CD14-positive monocyte (primary cell): ENCODE measurements at regions not wholly inside any gene's neighbourhood (a gene's known extent, or its start where the extent isn't known, plus 50 kb on each side); places are given as distances from the start of the nearest gene placed in this dataset.

Source experiments
- DNase-seq, 3 donors: peaks; one replicate each; pipeline ENCODE4 v3.0.0-alpha.2; 2011 to 2022
- H2AFZ ChIP-seq: 2 replicates; pipeline ENCODE4 v1.6.0; 2012; ENCODE audit warnings: mild to moderate bottlenecking, low read depth, low read length, inconsistent platforms; ENCODE audit not compliant: insufficient read depth, poor library complexity, severe bottlenecking
- H3K27ac ChIP-seq, 2 donors: 1 replicate in 1 of 2; 2 replicates in 1 of 2; pipeline ENCODE4 v1.5.1; 2012 to 2013; ENCODE audit warnings: low read length in 2 of 2, control low read depth in 1 of 2, inconsistent platforms in 1 of 2, low read depth in 1 of 2, mild to moderate bottlenecking in 1 of 2
- H3K27me3 ChIP-seq, 2 donors: one replicate each; pipeline versions ENCODE4 v1.6.0 to v1.6.1; 2011 to 2013; ENCODE audit warnings: low read length in 2 of 2; ENCODE audit not compliant: control insufficient read depth in 2 of 2, insufficient read depth in 2 of 2
- H3K36me3 ChIP-seq, 2 donors: replicated peaks in 1 of 2; 1 replicate in 1 of 2; 2 replicates in 1 of 2; pipeline versions ENCODE4 v1.5.1 to v1.6.1; 2012 to 2013; ENCODE audit warnings: low read length in 2 of 2, control low read depth in 1 of 2, inconsistent platforms in 1 of 2, mild to moderate bottlenecking in 1 of 2; ENCODE audit not compliant: insufficient read depth in 2 of 2, control insufficient read depth in 1 of 2
- H3K4me1 ChIP-seq, 2 donors: 1 replicate in 1 of 2; 2 replicates in 1 of 2; pipeline versions ENCODE4 v1.5.1 to v1.6.1; 2012 to 2013; ENCODE audit warnings: low read length in 2 of 2, control low read depth in 1 of 2, inconsistent platforms in 1 of 2, mild to moderate bottlenecking in 1 of 2, moderate library complexity in 1 of 2; ENCODE audit not compliant: insufficient read depth in 2 of 2, control insufficient read depth in 1 of 2
- H3K4me2 ChIP-seq: replicated peaks from 2 replicates; pipeline ENCODE3; 2012; ENCODE audit warnings: low read length, moderate library complexity, mild to moderate bottlenecking; ENCODE audit not compliant: poor library complexity, severe bottlenecking; ENCODE audit errors: extremely low read depth
- H3K4me3 ChIP-seq, 3 experiments: fragments of 200-600 bp in 1 of 3; sonication (generic) in 1 of 3; replicated peaks in 1 of 3; 1 replicate in 2 of 3; 2 replicates in 1 of 3; pipeline ENCODE4 v1.5.1; 2011 to 2013; ENCODE audit warnings: low read length in 3 of 3, mild to moderate bottlenecking in 3 of 3, control low read depth in 2 of 3, low read depth in 2 of 3, inconsistent platforms in 1 of 3, moderate library complexity in 1 of 3
- H3K79me2 ChIP-seq: 2 replicates; pipeline ENCODE4 v1.6.0; 2012; ENCODE audit warnings: mild to moderate bottlenecking, control low read depth, inconsistent platforms, low read length, moderate library complexity; ENCODE audit not compliant: insufficient read depth
- H3K9ac ChIP-seq: 2 replicates; pipeline ENCODE4 v1.6.0; 2017; ENCODE audit warnings: low read length, mild to moderate bottlenecking; ENCODE audit not compliant: insufficient read depth, poor library complexity, severe bottlenecking
- H3K9me3 ChIP-seq, 2 donors: replicated peaks in 1 of 2; 1 replicate in 1 of 2; 2 replicates in 1 of 2; pipeline versions ENCODE4 v1.5.1 to v1.6.1; 2012 to 2013; ENCODE audit warnings: low read length in 2 of 2, control low read depth in 1 of 2; ENCODE audit not compliant: control insufficient read depth in 1 of 2, insufficient read depth in 1 of 2
- H4K20me1 ChIP-seq: 2 replicates; pipeline ENCODE4 v1.6.0; 2012; ENCODE audit warnings: mild to moderate bottlenecking, low read length, control low read depth, moderate library complexity; ENCODE audit not compliant: insufficient read depth
- H3K27ac Mint-ChIP-seq, 7 donors: one replicate each; pipeline ENCODE4 v1.8.0; 2020; ENCODE audit warnings: mild to moderate bottlenecking in 7 of 7, mixed read lengths in 7 of 7, moderate library complexity in 6 of 7, inconsistent platforms in 2 of 7
- H3K27me3 Mint-ChIP-seq, 3 donors: one replicate each; pipeline ENCODE4 v1.8.0; 2021 to 2022; ENCODE audit warnings: low read depth in 3 of 3, mild to moderate bottlenecking in 3 of 3, mixed read lengths in 3 of 3, moderate library complexity in 3 of 3, inconsistent platforms in 1 of 3
- H3K36me3 Mint-ChIP-seq, 2 donors: one replicate each; pipeline ENCODE4 v1.8.0; 2020; ENCODE audit warnings: mixed read lengths in 2 of 2, inconsistent platforms in 1 of 2, mild to moderate bottlenecking in 1 of 2
- H3K4me1 Mint-ChIP-seq: one replicate; pipeline ENCODE4 v1.8.0; 2020; ENCODE audit warnings: mild to moderate bottlenecking, mixed read lengths
- H3K4me3 Mint-ChIP-seq, 2 donors: one replicate each; pipeline ENCODE4 v1.8.0; 2020; ENCODE audit warnings: mild to moderate bottlenecking in 2 of 2, mixed read lengths in 2 of 2, moderate library complexity in 1 of 2
- H3K9me3 Mint-ChIP-seq, 7 donors: one replicate each; pipeline ENCODE4 v1.8.0; 2020 to 2022; ENCODE audit warnings: mixed read lengths in 7 of 7, mild to moderate bottlenecking in 6 of 7, moderate library complexity in 6 of 7, inconsistent platforms in 2 of 7
- CTCF ChIP-seq: fragments of 200-600 bp; IDR thresholded peaks from one replicate; pipeline ENCODE4 v1.8.0; 2022; ENCODE audit warnings: antibody characterized with exemption, mild to moderate bottlenecking
- WGBS: methylation state at CpG from one replicate; pipeline ENCODE4 v1.1.5; 2013; ENCODE audit warnings: missing lambda C conversion rate; ENCODE audit not compliant: insufficient coverage; 5-methylcytosine and 5-hydroxymethylcytosine counted together
- intact Hi-C, 2 donors: fragments of 100-400 bp; cut with micrococcal nuclease; formaldehyde crosslinking; loops; one replicate each; pipeline versions ENCODE4 v1.15.0 to v1.15.1; 2023

GRCh38 chr13:76250211-76250610 is 614.1 kb downstream of the LMO7 start:
- WGBS, result 100% methylated on average over 1 of the region's 2 CpGs
- Histone ChIP-seq H3K36me3 (no peaks in the 10 kb centered on the region), H3K9me3 (no peaks in the 10 kb centered on the region), H2AFZ (no peak overlapping the region), H4K20me1 (no peaks in the 10 kb centered on the region), H3K4me1 (no peaks in the 10 kb centered on the region), H3K4me3 (no peak overlapping the region), H3K79me2 (no peaks in the 10 kb centered on the region), H3K9ac (no peak overlapping the region), H3K27ac (no peak overlapping the region), H3K4me2 (no peak overlapping the region), H3K27me3 (no peaks in the 10 kb centered on the region)
- Mint-ChIP-seq H3K27me3 (no peaks in the 10 kb centered on the region), H3K4me1 (no peaks in the 10 kb centered on the region), H3K36me3 (no peaks in the 10 kb centered on the region), H3K27ac (no peak overlapping the region), H3K4me3 (no peak overlapping the region), H3K9me3 (peaks cover 0 to 8% (median 4%) of the 10 kb centered on the region in 7 donors)
- intact Hi-C loops, result no loop called here
- DNase-seq, result no peak
- TF ChIP-seq CTCF, result no peak

GRCh38 chr13:76245920-76246319 is 609.8 kb downstream of the LMO7 start:
- Mint-ChIP-seq H3K36me3 (no peaks in the 10 kb centered on the region), H3K27me3 (no peaks in the 10 kb centered on the region), H3K27ac (no peak overlapping the region), H3K4me1 (no peaks in the 10 kb centered on the region), H3K9me3 (peaks cover 3 to 13% (median 11%) of the 10 kb centered on the region in 7 donors), H3K4me3 (no peak overlapping the region)
- Histone ChIP-seq H3K4me1 (no peaks in the 10 kb centered on the region), H4K20me1 (no peaks in the 10 kb centered on the region), H2AFZ (no peak overlapping the region), H3K79me2 (no peaks in the 10 kb centered on the region), H3K4me2 (no peak overlapping the region), H3K9ac (no peak overlapping the region), H3K4me3 (no peak overlapping the region), H3K27ac (no peak overlapping the region), H3K36me3 (no peaks in the 10 kb centered on the region), H3K27me3 (no peaks in the 10 kb centered on the region), H3K9me3 (no peaks in the 10 kb centered on the region)
- no peak for TF ChIP-seq CTCF
- intact Hi-C loops, result no loop called here
- DNase-seq, result no peak
- 100% methylated on average over 1 of the region's 1 CpG for WGBS
